Epithelial cell of prostate (primary cell): ENCODE measurements at regions not wholly inside any gene's neighbourhood (a gene's known extent, or its start where the extent isn't known, plus 50 kb on each side); places are given as distances from the start of the nearest gene placed in this dataset.

ENCODE experiments used
- DNase-seq: peaks from one replicate; pipeline ENCODE4 v3.0.0-alpha.2; 2011; ENCODE audit warnings: low read depth, low spot score
- H3K27ac ChIP-seq: fragments of 450-650 bp; 2 replicates; pipeline ENCODE4 v1.5.1; 2017; ENCODE audit warnings: mild to moderate bottlenecking

- no peak for DNase-seq
- H3K27ac ChIP-seq = no peak overlapping the region
These were observed 249.6 kb upstream of the SOX5 start for GRCh38 chr12:24198936-24199671.

GRCh38 chr12:24198070-24198469, 248.6 kb upstream of the SOX5 start:
- no peak overlapping the region for H3K27ac ChIP-seq
- DNase-seq = no peak

GRCh38 chr12:24197532-24197931, 248.1 kb upstream of the SOX5 start:
- no peak overlapping the region for H3K27ac ChIP-seq
- DNase-seq = no peak

- DNase-seq = no peak
- no peak overlapping the region for H3K27ac ChIP-seq
These were observed 245.6 kb upstream of the SOX5 start for GRCh38 chr12:24195063-24195462.

GRCh38 chr12:24191117-24191516, 241.6 kb upstream of the SOX5 start:
- H3K27ac ChIP-seq = no peak overlapping the region
- no peak for DNase-seq

GRCh38 chr12:24185782-24186181, 236.3 kb upstream of the SOX5 start:
- DNase-seq = no peak
- H3K27ac ChIP-seq = no peak overlapping the region

- DNase-seq = no peak
These were observed 228.4 kb upstream of the SOX5 start for GRCh38 chr12:24177889-24178288.

GRCh38 chr12:24175929-24176328, 226.5 kb upstream of the SOX5 start:
- no peak overlapping the region for H3K27ac ChIP-seq
- DNase-seq = no peak

More at GRCh38 chr12:24177889-24178288, 228.4 kb upstream of the SOX5 start:
- H3K27ac ChIP-seq = no peak overlapping the region

GRCh38 chr12:24175284-24175683, 225.8 kb upstream of the SOX5 start:
- no peak overlapping the region for H3K27ac ChIP-seq
- DNase-seq = no peak

GRCh38 chr12:24173067-24173466, 223.6 kb upstream of the SOX5 start:
- H3K27ac ChIP-seq = no peak overlapping the region
- no peak for DNase-seq

GRCh38 chr12:24172773-24173066, 223.2 kb upstream of the SOX5 start:
- DNase-seq = no peak
- H3K27ac ChIP-seq = no peak overlapping the region

- DNase-seq = no peak
- no peak overlapping the region for H3K27ac ChIP-seq
These were observed 222.7 kb upstream of the SOX5 start for GRCh38 chr12:24172031-24172772.

GRCh38 chr12:24155042-24155441, 205.6 kb upstream of the SOX5 start:
- DNase-seq = no peak
- H3K27ac ChIP-seq = no peak overlapping the region

- no peak for DNase-seq
- no peak overlapping the region for H3K27ac ChIP-seq
These were observed 203.6 kb upstream of the SOX5 start for GRCh38 chr12:24153079-24153478.

GRCh38 chr12:24152270-24152669, 202.8 kb upstream of the SOX5 start:
- H3K27ac ChIP-seq = no peak overlapping the region
- no peak for DNase-seq

GRCh38 chr12:24143928-24144327, 194.5 kb upstream of the SOX5 start:
- no peak for DNase-seq
- H3K27ac ChIP-seq = no peak overlapping the region

- DNase-seq = no peak
- no peak overlapping the region for H3K27ac ChIP-seq
These were observed 189.6 kb upstream of the SOX5 start for GRCh38 chr12:24139035-24139434.

GRCh38 chr12:24138041-24138440, 188.6 kb upstream of the SOX5 start:
- no peak overlapping the region for H3K27ac ChIP-seq
- DNase-seq = no peak

- no peak for DNase-seq
- no peak overlapping the region for H3K27ac ChIP-seq
These were observed 185.8 kb upstream of the SOX5 start for GRCh38 chr12:24135158-24135850.

- no peak overlapping the region for H3K27ac ChIP-seq
- no peak for DNase-seq
These were observed 184.6 kb upstream of the SOX5 start for GRCh38 chr12:24134092-24134491.

GRCh38 chr12:24133384-24133783, 183.9 kb upstream of the SOX5 start:
- no peak for DNase-seq

More at GRCh38 chr12:24133384-24133783, 183.9 kb upstream of the SOX5 start:
- no peak overlapping the region for H3K27ac ChIP-seq
